ENCODE measurements at regions not wholly inside any gene's neighbourhood (a gene's known extent, or its start where the extent isn't known, plus 50 kb on each side); places are given as distances from the start of the nearest gene placed in this dataset.

DNA sequence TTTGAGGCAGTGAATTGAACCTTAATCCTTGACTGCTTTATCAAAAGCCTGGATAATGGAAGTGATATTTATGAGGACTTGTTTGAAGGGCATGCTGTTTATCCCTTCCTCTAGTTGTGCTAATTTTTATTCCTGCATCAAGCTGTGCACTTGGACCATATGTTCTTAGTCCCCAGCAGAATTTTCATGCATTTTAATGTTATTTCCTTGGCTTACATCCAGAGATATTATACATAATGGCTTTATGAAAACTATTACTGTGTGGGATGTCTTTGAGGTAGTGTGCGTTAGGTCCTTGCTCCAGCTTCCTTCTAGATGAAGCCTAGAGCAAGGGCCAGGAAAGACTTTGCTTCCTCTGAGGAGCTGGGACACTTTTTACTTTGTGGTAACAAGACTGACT, 378.4 kb downstream of the LPIN1 start:
- no peak for ATAC-seq
- Histone ChIP-seq H3K27me3 (no peaks in the 10 kb centered on the region), H3K27ac (no peak overlapping the region), H3K4me1 (no peaks in the 10 kb centered on the region), H3K36me3 (no peaks in the 10 kb centered on the region), H3K9me3 (no peaks in the 10 kb centered on the region), H3K4me3 (no peak overlapping the region)
- DNase-seq, result no peak
- 93% methylated on average over 1 of the region's 1 CpG for WGBS (ENCODE audit: insufficient coverage, low coverage, low lambda C conversion rate, missing lambda C conversion rate)
- intact Hi-C loops (cut with DNase I), result no loop called here
- TF ChIP-seq POLR2A (IDR thresholded peaks at IDR 0.05), result no peak
- TF ChIP-seq, protein P1, sequence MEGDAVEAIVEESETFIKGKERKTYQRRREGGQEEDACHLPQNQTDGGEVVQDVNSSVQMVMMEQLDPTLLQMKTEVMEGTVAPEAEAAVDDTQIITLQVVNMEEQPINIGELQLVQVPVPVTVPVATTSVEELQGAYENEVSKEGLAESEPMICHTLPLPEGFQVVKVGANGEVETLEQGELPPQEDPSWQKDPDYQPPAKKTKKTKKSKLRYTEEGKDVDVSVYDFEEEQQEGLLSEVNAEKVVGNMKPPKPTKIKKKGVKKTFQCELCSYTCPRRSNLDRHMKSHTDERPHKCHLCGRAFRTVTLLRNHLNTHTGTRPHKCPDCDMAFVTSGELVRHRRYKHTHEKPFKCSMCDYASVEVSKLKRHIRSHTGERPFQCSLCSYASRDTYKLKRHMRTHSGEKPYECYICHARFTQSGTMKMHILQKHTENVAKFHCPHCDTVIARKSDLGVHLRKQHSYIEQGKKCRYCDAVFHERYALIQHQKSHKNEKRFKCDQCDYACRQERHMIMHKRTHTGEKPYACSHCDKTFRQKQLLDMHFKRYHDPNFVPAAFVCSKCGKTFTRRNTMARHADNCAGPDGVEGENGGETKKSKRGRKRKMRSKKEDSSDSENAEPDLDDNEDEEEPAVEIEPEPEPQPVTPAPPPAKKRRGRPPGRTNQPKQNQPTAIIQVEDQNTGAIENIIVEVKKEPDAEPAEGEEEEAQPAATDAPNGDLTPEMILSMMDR (IDR thresholded peaks at IDR 0.05), result no peak

DNA sequence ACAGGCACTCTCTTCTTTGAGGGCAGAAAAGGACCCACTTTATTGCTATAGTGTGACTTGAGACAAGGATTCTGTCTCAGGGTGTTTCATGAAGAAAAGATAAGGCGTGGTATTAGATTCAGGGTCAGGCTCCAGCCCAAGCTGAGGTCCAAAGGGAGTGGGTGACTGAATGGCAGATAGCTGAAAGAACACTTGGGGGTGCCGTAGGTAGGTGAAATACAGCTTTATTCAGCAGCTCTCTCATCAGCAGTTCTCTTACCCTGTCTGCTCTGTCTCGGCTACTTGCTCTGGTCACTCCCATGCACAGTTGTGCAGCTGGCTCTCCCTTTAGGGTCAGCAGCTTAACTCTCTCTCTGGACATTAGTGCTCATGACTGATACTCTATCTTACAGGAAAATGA, 379.9 kb downstream of the LPIN1 start:
- TF ChIP-seq, protein P1 (IDR thresholded peaks at IDR 0.05), result no peak
- no peak for ATAC-seq
- no peak for DNase-seq
- H3K9me3 ChIP-seq, result no peaks in the 10 kb centered on the region
- intact Hi-C loops (cut with DNase I), result no loop called here
- no peaks in the 10 kb centered on the region for H3K36me3 ChIP-seq
- no peaks in the 10 kb centered on the region for H3K27me3 ChIP-seq
- H3K4me3 ChIP-seq, result no peak overlapping the region
- WGBS (ENCODE audit: insufficient coverage, low coverage, low lambda C conversion rate, missing lambda C conversion rate), result 73% methylated on average over 2 of the region's 3 CpGs
- no peaks in the 10 kb centered on the region for H3K4me1 ChIP-seq
- H3K27ac ChIP-seq, result no peak overlapping the region

DNA sequence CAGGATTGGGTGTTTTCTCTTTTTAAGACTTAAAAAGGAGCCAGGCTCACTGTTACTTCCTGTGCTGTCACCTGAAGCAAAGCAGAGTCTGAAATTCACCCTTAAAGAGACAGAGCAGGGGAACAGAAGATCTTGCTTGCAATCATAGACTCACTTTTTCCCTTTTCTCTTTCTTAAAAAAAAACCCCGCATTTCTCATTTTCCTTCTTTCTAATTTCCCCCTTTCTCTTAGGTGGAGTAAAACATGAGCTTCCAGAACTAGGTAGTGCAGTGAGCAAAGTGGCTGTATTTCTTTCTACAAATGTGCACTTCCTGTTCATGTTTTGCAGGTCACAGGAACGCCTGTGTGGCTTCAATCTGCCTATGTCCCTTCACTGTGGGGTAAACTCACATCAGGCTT, 381.2 kb downstream of the LPIN1 start:
- ATAC-seq (no peak), DNase-seq (no peak)
- H3K4me1 ChIP-seq, result no peaks in the 10 kb centered on the region
- H3K4me3 ChIP-seq, result no peak overlapping the region
- H3K9me3 ChIP-seq, result no peaks in the 10 kb centered on the region
- intact Hi-C loops (cut with DNase I), result no loop called here
- TF ChIP-seq POLR2A (IDR thresholded peaks at IDR 0.05), result no peak
- TF ChIP-seq, protein P1 (IDR thresholded peaks at IDR 0.05), result no peak
- no peaks in the 10 kb centered on the region for H3K36me3 ChIP-seq
- no peaks in the 10 kb centered on the region for H3K27me3 ChIP-seq
- WGBS (ENCODE audit: insufficient coverage, low coverage, low lambda C conversion rate, missing lambda C conversion rate), result 25% methylated on average over 2 of the region's 2 CpGs
- no peak overlapping the region for H3K27ac ChIP-seq

DNA sequence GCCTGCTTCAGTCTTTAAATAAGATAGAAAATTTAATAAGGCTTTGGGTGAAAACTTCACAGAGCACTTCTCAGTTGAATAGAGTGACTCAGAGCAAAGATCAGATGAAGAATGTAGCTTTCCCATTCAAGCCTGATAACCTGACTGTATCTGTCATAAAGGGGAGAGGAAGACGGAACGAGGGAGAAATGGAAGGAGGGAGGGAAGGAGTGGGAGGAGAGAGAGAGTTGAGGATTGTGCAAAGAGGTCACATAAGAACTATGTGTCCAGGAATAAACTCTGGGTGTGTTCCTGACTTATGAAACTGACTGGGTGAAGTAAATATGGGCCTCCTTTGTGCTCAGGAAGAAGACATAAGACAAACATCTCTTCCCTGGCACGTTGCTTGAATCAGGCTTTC, 385.5 kb downstream of the LPIN1 start:
- TF ChIP-seq POLR2A (IDR thresholded peaks at IDR 0.05), result no peak
- TF ChIP-seq, protein P1 (IDR thresholded peaks at IDR 0.05), result no peak
- no peak overlapping the region for H3K4me3 ChIP-seq
- H3K27ac ChIP-seq, result no peak overlapping the region
- H3K9me3 ChIP-seq, result no peaks in the 10 kb centered on the region
- H3K36me3 ChIP-seq, result no peaks in the 10 kb centered on the region
- 44% methylated on average over 3 of the region's 3 CpGs for WGBS (ENCODE audit: insufficient coverage, low coverage, low lambda C conversion rate, missing lambda C conversion rate)
- DNase-seq (no peak), ATAC-seq (no peak)
- intact Hi-C loops (cut with DNase I), result no loop called here
- H3K4me1 ChIP-seq, result no peaks in the 10 kb centered on the region
- no peaks in the 10 kb centered on the region for H3K27me3 ChIP-seq

DNA sequence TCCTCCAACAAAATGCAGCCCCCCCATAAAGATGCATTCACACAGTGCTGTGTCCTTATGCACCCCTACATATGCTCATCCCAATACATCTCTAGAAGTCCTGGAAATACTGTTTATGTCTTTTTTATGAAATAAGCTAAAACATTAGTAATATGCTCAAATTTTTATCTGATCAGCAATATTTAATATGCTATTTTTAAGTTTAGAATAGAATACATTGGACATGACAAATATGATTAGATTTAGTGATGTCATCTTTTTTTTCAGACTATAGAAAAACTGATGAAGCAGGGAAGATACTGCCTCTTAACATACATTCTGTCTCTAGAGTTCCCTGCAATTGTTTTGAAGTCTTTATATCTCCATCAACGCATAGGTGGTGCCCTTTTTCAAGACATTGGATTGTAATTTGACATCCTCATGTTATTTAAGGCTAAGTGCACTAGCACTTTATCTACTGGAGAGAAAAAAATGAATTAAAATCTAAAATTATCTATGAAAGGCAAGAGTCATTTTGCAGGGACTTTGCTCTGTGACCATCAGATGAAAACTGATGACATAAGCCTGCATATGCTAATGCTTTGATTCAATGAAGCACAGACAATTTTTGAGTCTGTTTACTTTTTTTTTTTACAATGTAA, 395.3 kb downstream of the LPIN1 start:
- WGBS (ENCODE audit: insufficient coverage, low coverage, low lambda C conversion rate, missing lambda C conversion rate), result 17% methylated on average over 1 of the region's 1 CpG
- DNase-seq (no peak), ATAC-seq (no peak)
- TF ChIP-seq, protein P1 (IDR thresholded peaks at IDR 0.05), result no peak
- TF ChIP-seq POLR2A (IDR thresholded peaks at IDR 0.05), result no peak
- Histone ChIP-seq H3K27me3 (no peaks in the 10 kb centered on the region), H3K27ac (no peak overlapping the region), H3K36me3 (no peaks in the 10 kb centered on the region), H3K4me3 (no peak overlapping the region), H3K4me1 (no peaks in the 10 kb centered on the region), H3K9me3 (no peaks in the 10 kb centered on the region)
- intact Hi-C loops (cut with DNase I), result no loop called here

Data from right lobe of liver (tissue), 6 donors.